ENCODE measurements at regions not wholly inside any gene's neighbourhood (a gene's known extent, or its start where the extent isn't known, plus 50 kb on each side); places are given as distances from the start of the nearest gene placed in this dataset.

DNA sequence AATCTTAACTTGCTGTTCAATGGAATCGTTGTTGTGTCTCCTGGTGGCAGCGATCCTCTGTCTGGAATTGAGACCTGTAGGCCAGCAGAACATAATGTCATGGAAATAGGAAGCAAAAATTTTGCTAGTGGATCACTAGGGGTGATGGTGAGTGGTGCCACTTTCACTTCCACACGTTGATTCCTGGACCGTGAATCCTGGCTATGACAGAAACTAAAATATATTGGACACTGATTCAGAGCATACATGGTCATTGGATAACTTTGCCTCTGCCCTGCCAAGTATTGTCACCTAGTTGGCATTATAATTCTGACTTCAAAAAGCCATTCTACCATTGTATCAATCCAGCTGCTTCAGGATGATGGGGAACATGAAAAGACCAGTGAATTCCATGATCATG lies 353.2 kb downstream of the IRX1 start:
- no peak for DNase-seq (ENCODE audit: low read depth)

DNA sequence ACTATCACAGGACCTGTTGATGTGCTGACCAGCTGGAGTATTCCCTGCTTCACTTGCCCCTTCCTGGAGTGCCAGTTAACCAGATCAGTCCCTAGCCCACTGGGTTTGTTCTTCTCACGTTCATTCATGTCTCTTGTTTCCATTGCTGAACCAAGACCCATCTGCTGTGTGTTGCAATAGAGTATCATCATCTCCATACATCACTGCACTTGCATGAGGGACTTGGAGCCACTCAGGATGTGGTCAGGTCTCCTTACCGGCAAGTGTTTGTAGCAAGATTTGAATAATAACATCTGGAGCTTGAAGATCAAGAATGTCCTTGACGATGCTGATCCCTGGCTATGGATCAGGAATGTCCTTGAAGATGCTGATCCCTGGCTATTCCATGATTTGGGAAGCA lies 358.6 kb downstream of the IRX1 start:
- DNase-seq (ENCODE audit: low read depth), result no peak

DNA sequence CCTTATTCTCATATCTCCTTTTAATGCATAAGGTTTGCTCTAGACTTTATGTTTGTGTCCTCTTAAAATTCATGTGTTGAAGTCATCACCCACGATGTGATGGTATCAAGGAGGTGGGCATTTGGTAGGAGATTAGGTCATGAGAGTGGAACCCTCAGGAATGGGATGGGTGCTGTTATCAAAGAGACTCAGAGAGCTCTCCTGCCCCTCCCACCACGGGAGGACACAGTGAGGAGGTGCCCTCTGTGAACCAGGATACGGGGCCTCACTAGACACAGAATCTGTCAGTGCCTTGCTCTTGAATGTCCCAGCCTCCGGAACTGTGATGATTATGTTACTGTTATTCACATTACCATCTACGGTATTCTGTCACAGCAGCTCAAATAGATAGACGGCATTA lies 359.0 kb downstream of the IRX1 start:
- DNase-seq (ENCODE audit: low read depth), result no peak

GRCh38 chr5:3957658-3958057 lies 362.0 kb downstream of the IRX1 start:
- DNase-seq (ENCODE audit: low read depth), result no peak

DNA sequence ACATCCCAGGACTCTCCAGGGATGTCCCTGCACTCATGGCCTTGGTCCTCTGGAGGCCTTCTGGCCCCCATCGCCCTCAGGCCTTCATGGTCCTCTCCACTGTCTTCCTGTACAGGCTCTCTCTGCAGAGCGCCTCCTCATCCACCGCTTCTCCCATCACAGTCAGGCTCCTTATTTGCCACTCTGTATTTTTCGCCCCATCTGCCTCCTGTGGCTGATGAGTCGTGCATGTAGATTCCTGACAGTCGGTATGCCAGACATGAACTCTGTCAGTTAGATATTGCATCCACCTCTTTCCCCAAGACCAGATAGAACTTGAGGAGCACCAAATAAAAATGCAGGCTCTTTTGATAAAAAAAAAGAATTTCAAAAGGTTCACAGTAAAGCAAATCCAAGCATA lies 362.8 kb downstream of the IRX1 start:
- DNase-seq (ENCODE audit: low read depth), result no peak

- no peak for DNase-seq (ENCODE audit: low read depth)
These were observed 366.5 kb downstream of the IRX1 start for GRCh38 chr5:3962113-3962512.

DNA sequence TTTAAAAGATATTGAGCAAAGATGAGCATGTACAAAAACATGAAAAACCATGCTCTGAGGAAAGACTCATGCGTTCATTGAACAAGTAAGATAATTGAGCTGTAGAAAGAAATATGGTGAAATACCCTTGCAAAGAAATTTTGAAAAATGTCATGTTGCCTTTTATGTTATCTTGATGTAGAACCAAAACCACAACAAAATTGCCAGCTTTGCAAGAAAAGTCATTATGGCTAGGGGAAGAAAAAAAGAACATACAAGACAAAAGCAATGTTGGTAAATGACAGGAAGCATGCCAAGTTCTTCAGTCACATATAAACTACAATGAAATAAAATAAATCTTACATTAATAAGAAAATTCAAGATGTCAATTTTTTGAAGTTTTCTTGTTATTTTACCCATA lies 368.0 kb downstream of the IRX1 start:
- no peak for DNase-seq (ENCODE audit: low read depth)

DNA sequence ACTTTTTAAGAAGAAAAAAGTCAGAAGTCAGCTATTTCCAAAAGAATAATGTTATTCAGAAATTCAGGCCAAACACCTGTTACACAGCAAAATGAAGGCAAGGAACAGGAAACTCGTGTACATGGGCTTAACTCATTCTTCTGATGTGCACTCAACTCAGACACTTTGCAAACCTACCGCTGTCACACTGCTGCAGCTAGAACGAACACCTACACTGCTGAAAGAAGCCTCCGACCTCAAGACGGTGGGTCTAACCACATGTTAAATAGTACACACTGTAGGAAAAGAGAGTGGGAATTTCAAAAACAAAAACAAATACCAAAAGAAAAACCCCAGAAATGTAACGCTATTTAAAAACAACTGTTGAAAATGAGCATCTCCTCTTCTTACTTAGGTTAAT lies 384.5 kb downstream of the IRX1 start:
- no peak for DNase-seq (ENCODE audit: low read depth)

GRCh38 chr5:3987867-3988266 lies 392.2 kb downstream of the IRX1 start:
- DNase-seq (ENCODE audit: low read depth), result no peak

DNA sequence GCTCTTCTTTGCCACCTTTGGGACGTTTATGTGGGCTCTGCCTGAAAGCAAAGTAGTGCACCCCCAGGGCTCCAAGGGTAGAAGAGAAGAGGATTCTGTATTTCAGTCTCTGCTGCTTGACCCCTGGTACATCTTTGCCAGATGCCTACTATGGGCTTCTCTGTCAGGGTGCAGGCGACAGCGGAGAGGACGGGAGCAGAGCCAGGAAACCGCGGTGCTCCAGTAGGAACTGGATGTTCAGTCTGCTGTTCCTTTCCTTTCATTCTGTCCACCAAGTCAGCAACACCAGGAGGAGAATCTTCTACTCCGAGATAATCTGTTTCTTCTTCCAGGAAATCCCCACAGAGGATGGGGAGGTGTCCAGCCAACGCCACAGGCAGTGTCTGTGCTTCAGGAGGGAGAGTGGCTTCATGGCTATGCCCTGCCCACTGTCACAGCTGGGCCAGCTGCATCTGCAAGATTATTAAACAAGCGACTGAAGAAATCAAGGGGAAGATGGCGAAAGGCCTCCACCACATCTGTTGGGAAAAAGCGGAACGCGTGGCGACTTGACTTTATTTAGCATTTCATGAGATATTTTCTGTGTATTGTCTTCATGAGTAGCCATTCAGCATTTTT lies 398.3 kb downstream of the IRX1 start:
- DNase-seq (ENCODE audit: low read depth), result no peak

DNA sequence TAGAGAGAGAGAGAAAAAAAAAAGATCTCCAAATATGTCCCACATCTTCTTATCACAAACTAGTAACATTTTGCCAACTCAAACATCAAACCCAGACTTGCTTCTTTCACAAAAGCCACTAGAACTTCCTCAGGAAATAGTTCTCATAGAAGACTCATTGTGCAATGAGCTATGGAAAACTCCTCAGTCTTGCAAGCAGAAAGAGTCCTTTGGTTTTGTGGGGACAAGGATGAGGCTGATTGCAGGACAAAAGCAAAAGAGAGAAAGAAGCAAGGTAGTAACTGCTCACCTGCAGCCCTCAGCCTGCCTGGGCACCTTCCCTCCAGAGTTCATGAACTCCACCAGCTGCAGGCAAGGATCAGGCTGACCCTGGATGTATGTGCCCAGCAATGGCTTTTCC lies 399.0 kb downstream of the IRX1 start:
- DNase-seq (ENCODE audit: low read depth), result no peak

DNA sequence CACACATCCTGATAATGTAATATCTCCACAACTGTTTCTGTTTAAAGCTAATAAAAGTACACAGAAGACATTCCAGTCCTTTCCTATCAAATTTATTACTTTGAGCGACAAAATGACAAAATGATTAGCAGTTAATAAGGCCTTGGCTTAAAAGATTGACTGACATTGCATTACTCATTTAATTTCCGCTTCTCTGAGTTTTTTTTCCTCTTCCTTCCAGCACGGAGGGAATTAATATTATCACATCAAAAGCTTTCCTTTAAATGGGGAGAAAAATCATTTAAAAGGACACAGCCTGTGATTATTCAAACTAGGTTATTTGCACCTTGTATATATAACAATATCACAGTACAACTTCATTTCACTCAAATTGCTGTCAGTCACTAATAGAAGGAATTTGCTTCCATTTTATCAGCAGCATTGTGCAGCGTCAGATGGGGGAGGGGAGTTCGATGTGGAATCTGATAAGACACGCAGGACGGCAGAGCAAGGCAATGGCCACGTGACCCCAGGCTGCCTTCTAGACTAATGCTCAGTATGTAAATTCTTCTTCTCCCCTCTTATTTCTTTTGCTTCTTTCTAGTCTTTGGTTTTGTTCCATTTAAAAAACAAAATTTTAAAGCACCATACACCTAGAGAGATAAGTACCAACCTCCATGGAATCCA lies 400.5 kb downstream of the IRX1 start:
- DNase-seq (ENCODE audit: low read depth), result no peak

DNA sequence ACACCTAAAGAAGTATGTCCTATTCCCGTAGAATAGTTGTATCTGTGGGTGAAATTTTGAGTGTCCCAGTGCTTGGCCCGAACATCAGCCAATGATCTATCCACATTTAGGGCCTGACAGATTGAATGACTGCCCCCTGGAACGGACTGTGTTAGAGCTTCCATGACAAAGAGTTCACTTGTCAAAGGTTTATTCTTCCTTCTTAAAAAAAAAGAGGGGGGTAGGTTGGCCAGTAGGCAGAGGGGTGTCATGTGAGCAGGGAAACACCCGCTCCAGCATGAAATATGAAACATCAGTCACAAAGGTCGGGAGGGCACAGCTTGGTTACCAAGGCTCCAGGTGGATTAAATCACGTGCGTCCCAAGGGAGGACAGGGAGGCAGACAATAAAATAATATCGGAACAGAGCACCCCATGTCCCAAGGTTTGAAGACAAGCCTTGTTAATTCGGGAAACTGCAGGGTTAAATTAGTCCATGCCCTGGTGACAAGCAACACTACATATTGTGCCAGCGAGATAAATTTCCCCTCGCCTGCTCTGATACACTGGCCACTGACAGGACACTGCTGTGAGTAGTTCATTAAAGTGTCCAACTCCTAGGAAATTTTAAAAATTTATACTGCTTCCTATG lies 401.2 kb downstream of the IRX1 start:
- DNase-seq (ENCODE audit: low read depth), result no peak

DNA sequence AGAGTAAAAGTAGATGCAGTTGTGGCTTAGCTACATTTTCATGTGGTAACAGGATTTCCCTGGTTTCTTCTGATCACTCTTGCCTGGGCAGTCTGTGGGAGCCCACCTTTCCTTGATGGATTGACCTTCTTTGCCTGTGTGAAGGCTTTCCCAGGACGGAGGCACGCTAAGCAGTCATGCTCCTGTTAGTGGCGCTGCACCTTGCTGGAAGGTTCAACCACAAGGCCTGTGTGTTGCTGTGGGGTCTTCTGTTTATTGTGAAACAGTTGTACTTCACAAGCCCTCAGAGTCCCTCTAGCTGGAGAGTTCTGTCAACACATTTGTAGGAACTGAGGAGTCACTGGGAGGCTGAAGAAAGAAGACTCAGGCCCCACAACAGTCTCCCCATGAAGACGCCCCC lies 402.0 kb downstream of the IRX1 start:
- DNase-seq (ENCODE audit: low read depth), result no peak

GRCh38 chr5:3999929-4000328 lies 404.3 kb downstream of the IRX1 start:
- no peak for DNase-seq (ENCODE audit: low read depth)

GRCh38 chr5:4001004-4001403 lies 405.4 kb downstream of the IRX1 start:
- no peak for DNase-seq (ENCODE audit: low read depth)

DNA sequence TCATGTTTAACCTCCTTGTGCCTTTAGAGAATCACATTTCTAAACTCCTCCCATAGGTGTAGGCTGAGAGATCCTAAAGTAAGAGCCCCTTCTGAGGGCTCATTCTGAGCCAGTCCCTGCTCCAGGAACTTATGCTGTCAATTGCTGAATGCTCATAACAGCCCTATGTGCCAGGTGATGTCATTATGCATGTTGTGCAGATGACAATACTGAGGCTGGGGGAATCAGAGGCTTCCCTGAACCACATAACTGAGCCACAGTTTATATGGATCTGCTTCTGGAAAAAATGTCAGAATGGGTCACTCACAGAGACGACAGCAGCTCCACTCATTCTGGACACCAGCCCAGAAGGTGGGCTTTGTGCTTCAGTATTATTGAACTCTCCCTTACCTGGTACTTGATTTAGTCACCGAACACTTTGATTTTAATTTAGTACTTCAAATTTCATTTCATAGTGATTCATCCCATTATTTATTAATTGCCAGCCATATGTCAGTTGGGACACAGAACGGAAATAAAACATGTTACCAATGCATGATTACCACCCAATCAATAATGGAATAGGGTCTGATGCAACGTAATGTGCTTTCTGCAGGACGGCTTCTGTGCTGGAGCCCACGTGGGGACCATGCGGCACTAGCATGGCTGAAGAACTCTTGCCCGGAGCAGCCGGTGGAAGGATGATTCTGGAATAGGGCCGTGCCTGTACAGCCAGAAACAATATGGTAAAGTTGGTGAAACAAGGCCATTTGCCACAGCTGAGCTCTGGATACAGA lies 406.3 kb downstream of the IRX1 start:
- no peak for DNase-seq (ENCODE audit: low read depth)

DNA sequence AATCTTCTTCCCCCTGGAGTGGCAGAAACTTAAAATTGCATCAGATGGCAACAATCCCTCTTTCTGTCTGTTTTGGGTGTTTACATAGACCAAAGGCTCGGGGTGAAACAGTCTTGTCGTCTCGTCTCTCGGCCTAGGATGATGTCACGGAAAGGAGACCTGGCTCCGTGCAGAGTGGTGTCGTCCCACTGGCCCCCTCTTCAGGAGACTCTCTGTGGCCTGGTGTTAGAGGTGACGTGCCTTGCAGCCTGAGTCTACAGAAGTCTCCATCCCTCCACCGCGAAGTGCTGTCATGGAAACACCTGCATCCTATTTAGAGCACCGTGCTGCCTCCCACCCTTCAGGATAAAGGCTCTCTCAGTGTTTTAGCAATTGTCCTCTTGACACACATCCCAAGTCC lies 409.7 kb downstream of the IRX1 start:
- no peak for DNase-seq (ENCODE audit: low read depth)

DNA sequence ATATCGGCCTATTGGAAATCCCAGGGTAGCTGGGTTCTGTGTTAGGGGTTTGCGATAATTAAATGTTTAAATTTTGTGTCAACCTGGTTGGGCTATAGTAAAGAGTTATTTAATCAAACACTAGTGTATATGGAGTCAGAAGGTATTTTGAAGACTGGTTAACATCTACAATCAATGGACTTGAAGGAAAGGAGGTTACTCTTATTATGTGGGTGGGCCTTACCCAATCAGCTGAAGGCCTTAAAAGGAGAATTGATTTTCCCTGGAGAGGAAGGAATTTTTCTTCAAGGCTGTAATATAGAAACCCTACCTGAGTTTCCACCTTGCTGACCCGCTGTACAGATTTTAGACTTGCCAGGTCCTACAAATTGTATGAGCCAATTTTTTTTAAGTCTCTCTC lies 411.4 kb downstream of the IRX1 start:
- DNase-seq (ENCODE audit: low read depth), result no peak

GRCh38 chr5:4011943-4012342 lies 416.3 kb downstream of the IRX1 start:
- no peak for DNase-seq (ENCODE audit: low read depth)

DNA sequence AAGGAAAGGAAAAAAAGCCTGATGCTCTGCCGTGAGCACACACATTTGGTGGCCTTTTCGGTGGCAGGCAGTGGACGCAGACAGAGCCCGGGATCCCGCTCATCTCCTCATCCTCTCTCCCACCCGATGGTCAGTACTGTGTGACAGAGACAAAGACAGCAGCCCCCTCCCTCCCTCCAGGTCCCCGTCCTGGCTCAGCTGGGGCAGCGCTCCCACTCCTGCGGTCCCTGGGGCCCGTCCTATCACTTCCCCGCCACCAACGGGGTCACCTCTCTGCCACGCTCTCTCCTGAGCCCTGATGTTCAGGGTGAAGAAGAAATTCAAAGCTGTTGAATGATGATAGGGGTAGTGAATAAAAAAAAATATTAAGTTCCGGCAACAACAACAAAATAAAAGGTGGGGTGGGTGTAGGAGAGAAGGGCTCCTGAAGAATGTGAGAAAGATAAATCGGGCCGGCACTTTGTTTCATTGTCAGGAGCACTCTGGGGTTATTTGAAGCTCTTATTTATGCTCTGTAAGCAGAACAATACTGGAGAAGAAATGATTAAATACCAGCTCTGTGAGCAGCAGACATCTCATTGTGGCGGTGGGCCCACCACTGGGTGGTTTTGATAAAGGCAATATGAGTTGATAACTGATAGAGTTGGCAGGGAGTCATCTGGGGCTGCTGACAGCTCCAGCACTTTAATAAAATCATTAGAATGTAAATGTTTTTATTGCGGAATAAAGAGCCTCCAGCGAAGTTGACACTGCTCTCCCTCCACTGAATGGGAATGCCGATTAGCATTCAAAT lies 417.7 kb downstream of the IRX1 start:
- DNase-seq (ENCODE audit: low read depth), result no peak

GRCh38 chr5:4015709-4016108 lies 420.1 kb downstream of the IRX1 start:
- no peak for DNase-seq (ENCODE audit: low read depth)

All from LHCN-M2 (cell line).